ENCODE measurements at regions not wholly inside any gene's neighbourhood (a gene's known extent, or its start where the extent isn't known, plus 50 kb on each side); places are given as distances from the start of the nearest gene placed in this dataset.

DNA sequence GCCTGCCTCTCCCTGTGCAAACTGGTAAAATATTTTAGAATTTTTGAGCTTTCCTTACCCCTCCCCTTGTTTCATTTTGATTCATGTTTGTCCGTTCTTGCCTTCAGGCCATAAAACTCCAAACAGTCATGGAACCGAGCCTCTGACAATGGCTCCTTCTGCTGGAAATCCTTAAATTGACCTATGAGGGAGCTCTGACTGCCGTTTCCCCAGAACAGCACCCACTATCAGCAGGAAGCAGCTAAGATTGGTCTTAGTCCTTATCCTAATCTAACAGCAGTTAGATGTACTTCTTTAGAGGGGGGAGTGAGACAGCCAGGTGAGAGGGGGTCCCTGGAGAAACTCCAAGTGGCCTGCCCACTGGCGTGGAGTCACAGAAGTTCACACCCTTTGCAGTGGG, 106.7 kb downstream of the FAM174A start:
- TF ChIP-seq, protein P1, sequence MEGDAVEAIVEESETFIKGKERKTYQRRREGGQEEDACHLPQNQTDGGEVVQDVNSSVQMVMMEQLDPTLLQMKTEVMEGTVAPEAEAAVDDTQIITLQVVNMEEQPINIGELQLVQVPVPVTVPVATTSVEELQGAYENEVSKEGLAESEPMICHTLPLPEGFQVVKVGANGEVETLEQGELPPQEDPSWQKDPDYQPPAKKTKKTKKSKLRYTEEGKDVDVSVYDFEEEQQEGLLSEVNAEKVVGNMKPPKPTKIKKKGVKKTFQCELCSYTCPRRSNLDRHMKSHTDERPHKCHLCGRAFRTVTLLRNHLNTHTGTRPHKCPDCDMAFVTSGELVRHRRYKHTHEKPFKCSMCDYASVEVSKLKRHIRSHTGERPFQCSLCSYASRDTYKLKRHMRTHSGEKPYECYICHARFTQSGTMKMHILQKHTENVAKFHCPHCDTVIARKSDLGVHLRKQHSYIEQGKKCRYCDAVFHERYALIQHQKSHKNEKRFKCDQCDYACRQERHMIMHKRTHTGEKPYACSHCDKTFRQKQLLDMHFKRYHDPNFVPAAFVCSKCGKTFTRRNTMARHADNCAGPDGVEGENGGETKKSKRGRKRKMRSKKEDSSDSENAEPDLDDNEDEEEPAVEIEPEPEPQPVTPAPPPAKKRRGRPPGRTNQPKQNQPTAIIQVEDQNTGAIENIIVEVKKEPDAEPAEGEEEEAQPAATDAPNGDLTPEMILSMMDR (IDR thresholded peaks at IDR 0.05), result no peak
- Histone ChIP-seq H3K36me3 (no peaks in the 10 kb centered on the region), H3K27me3 (no peaks in the 10 kb centered on the region), H3K4me3 (ENCODE audit: low read depth in 1 of 2, low read length in 1 of 2) (no peak overlapping the region), H3K9me3 (no peaks in the 10 kb centered on the region), H3K4me1 (ENCODE audit: control insufficient read depth in 1 of 2, insufficient read depth in 1 of 2, low read depth in 1 of 2, low read length in 1 of 2) (no peaks in the 10 kb centered on the region), H3K27ac (no peak overlapping the region)

DNA sequence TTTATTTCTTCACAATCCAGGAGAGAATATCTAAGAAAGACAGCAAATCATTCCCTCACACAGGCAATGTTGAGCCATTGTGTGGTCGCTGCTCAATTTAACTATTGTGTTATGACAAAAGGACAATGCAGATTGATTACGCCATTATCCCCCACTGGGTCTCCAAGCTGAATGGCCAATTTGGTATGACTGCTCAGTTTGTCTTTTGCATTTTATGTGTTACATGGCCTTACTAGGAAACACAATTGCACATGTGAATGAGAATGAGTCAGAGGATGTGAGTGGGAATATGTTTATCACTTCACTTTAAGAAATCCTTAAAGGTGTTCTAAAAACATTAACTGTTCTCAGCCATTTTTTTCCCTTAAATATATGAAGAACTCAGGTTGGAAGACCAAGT, 108.3 kb downstream of the FAM174A start:
- TF ChIP-seq, protein P1 (IDR thresholded peaks at IDR 0.05), result no peak
- Histone ChIP-seq H3K4me3 (ENCODE audit: low read depth in 1 of 2, low read length in 1 of 2) (no peak overlapping the region), H3K36me3 (no peaks in the 10 kb centered on the region), H3K27me3 (no peaks in the 10 kb centered on the region), H3K9me3 (no peaks in the 10 kb centered on the region), H3K4me1 (ENCODE audit: control insufficient read depth in 1 of 2, insufficient read depth in 1 of 2, low read depth in 1 of 2, low read length in 1 of 2) (peaks cover 6 to 7% of the 10 kb centered on the region in 2 experiments), H3K27ac (no peak overlapping the region)

DNA sequence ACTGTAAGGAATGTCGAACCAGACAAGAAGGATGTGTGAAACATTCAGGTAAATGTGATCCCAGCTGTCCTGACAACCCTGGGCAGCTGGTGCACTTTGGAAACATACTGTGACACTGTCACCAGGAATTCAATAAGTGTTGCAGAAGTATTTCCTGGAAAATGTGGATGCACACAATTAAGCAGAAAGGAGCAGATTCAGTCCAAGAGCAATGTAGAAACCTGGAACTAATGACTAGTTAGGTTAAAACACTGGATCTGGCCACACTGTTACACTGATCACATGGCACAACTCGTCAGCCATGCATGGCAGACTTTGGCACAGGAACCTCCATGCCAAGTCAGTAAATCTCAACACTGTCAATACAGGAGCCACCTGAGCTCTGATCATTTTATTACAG, 109.0 kb downstream of the FAM174A start:
- H3K9me3 ChIP-seq, result no peaks in the 10 kb centered on the region
- TF ChIP-seq, protein P1 (IDR thresholded peaks at IDR 0.05), result no peak

DNA sequence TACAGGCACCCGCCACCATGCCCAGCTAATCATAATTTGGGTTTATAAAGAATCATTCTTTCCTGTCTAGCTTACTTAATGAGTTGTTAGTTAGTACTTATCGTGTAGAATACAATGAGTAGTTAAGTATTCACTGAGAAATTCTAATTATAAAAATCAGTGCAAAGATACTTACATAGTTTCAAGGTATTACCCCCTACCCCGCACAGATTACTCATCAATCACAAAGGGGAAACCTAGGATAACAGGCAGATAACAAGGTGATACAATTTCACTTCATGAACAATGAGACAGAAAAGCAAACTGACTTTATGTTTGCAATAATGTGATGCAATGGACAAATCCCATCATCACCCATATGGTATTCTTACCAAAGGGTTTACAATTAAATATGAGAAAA, 109.6 kb downstream of the FAM174A start:
- Histone ChIP-seq H3K4me1 (ENCODE audit: control insufficient read depth in 1 of 2, insufficient read depth in 1 of 2, low read depth in 1 of 2, low read length in 1 of 2) (peaks cover 6 to 7% of the 10 kb centered on the region in 2 experiments), H3K27ac (no peak overlapping the region), H3K4me3 (ENCODE audit: low read depth in 1 of 2, low read length in 1 of 2) (no peak overlapping the region), H3K9me3 (no peaks in the 10 kb centered on the region), H3K27me3 (no peaks in the 10 kb centered on the region), H3K36me3 (no peaks in the 10 kb centered on the region)
- TF ChIP-seq, protein P1 (IDR thresholded peaks at IDR 0.05), result no peak

More for the DNA sequence above, 109.0 kb downstream of the FAM174A start:
- no peaks in the 10 kb centered on the region for H3K27me3 ChIP-seq
- H3K4me1 ChIP-seq (ENCODE audit: control insufficient read depth in 1 of 2, insufficient read depth in 1 of 2, low read depth in 1 of 2, low read length in 1 of 2), result peaks cover 6 to 7% of the 10 kb centered on the region in 2 experiments
- no peak overlapping the region for H3K4me3 ChIP-seq (ENCODE audit: low read depth in 1 of 2, low read length in 1 of 2)
- no peak overlapping the region for H3K27ac ChIP-seq
- H3K36me3 ChIP-seq, result no peaks in the 10 kb centered on the region

DNA sequence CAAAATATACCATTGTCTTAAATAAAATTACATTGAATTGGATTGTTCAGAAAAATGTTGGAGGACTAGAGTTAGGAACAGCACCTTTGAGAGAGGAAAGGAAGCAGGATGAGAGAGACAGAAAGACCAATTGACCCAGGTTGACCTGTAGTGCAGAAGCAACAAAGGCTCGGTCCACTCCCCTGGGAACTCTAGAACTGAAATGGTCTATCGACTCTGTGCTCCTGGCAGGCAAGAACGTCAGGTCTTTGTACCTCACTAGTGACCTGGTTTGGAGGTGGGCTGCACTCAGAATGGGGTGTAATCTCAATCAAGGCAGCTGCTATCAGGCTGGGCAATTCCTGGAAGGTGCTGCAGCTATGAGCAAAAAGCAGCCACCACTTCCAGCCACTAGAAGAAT, 110.8 kb downstream of the FAM174A start:
- peaks cover 6 to 7% of the 10 kb centered on the region in 2 experiments for H3K4me1 ChIP-seq (ENCODE audit: control insufficient read depth in 1 of 2, insufficient read depth in 1 of 2, low read depth in 1 of 2, low read length in 1 of 2)
- TF ChIP-seq, protein P1 (IDR thresholded peaks at IDR 0.05), result no peak
- no peaks in the 10 kb centered on the region for H3K36me3 ChIP-seq
- no peak overlapping the region for H3K4me3 ChIP-seq (ENCODE audit: low read depth in 1 of 2, low read length in 1 of 2)
- H3K27me3 ChIP-seq, result no peaks in the 10 kb centered on the region
- no peak overlapping the region for H3K27ac ChIP-seq
- no peaks in the 10 kb centered on the region for H3K9me3 ChIP-seq

DNA sequence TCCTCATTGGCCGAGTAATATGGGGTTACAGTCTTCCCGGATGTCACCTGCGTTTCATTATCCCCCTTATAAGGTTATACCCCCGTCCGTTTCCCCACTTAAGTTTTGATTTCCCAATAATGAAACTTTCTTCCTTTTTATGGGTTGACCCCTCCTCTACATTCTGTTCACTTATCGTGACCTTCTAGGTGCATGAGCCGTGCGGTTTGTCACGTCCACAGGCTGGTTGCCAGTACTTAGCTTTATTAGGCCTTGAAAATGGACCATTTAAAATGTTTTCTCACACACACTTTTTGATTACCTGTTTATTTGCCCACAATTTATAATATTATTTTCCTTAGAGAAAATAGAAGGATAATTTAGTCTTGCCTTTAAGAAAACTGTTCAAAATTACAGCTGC, 111.5 kb downstream of the FAM174A start:
- no peaks in the 10 kb centered on the region for H3K36me3 ChIP-seq
- no peak overlapping the region for H3K4me3 ChIP-seq (ENCODE audit: low read depth in 1 of 2, low read length in 1 of 2)
- peaks cover 6 to 7% of the 10 kb centered on the region in 2 experiments for H3K4me1 ChIP-seq (ENCODE audit: control insufficient read depth in 1 of 2, insufficient read depth in 1 of 2, low read depth in 1 of 2, low read length in 1 of 2)
- TF ChIP-seq, protein P1 (IDR thresholded peaks at IDR 0.05), result no peak
- no peaks in the 10 kb centered on the region for H3K9me3 ChIP-seq
- H3K27ac ChIP-seq, result no peak overlapping the region
- H3K27me3 ChIP-seq, result no peaks in the 10 kb centered on the region
